ENCODE measurements at regions not wholly inside any gene's neighbourhood (a gene's known extent, or its start where the extent isn't known, plus 50 kb on each side); places are given as distances from the start of the nearest gene placed in this dataset.

GRCh38 chr9:13755551-13755950 lies 476.1 kb upstream of the MPDZ start:
- no peak for DNase-seq (ENCODE audit: low spot score)

GRCh38 chr9:13750639-13751038 lies 471.1 kb upstream of the MPDZ start:
- DNase-seq (ENCODE audit: low spot score) = no peak

GRCh38 chr9:13750061-13750460 lies 470.6 kb upstream of the MPDZ start:
- DNase-seq (ENCODE audit: low spot score) = no peak

- DNase-seq (ENCODE audit: low spot score) = no peak
Observed at GRCh38 chr9:13746876-13747275, 467.4 kb upstream of the MPDZ start.

GRCh38 chr9:13744261-13744901 lies 464.9 kb upstream of the MPDZ start:
- no peak for DNase-seq (ENCODE audit: low spot score)

GRCh38 chr9:13737885-13738284 lies 458.4 kb upstream of the MPDZ start:
- DNase-seq (ENCODE audit: low spot score) = no peak

GRCh38 chr9:13735181-13735580 lies 455.7 kb upstream of the MPDZ start:
- no peak for DNase-seq (ENCODE audit: low spot score)

GRCh38 chr9:13734601-13735000 lies 455.1 kb upstream of the MPDZ start:
- no peak for DNase-seq (ENCODE audit: low spot score)

- DNase-seq (ENCODE audit: low spot score) = no peak
Observed at GRCh38 chr9:13732290-13732689, 452.8 kb upstream of the MPDZ start.

GRCh38 chr9:13731637-13732036 lies 452.1 kb upstream of the MPDZ start:
- DNase-seq (ENCODE audit: low spot score) = no peak

- no peak for DNase-seq (ENCODE audit: low spot score)
Observed at GRCh38 chr9:13729955-13730354, 450.5 kb upstream of the MPDZ start.

GRCh38 chr9:13728917-13729811 lies 449.7 kb upstream of the MPDZ start:
- DNase-seq (ENCODE audit: low spot score) = peak; percentile 11

GRCh38 chr9:13728131-13728530 lies 448.6 kb upstream of the MPDZ start:
- no peak for DNase-seq (ENCODE audit: low spot score)

- no peak for DNase-seq (ENCODE audit: low spot score)
Observed at GRCh38 chr9:13726746-13727145, 447.3 kb upstream of the MPDZ start.

- DNase-seq (ENCODE audit: low spot score) = no peak
Observed at GRCh38 chr9:13725516-13725915, 446.0 kb upstream of the MPDZ start.

GRCh38 chr9:13721481-13722235 lies 442.2 kb upstream of the MPDZ start:
- no peak for DNase-seq (ENCODE audit: low spot score)

GRCh38 chr9:13719981-13720676 lies 440.6 kb upstream of the MPDZ start:
- DNase-seq (ENCODE audit: low spot score) = no peak

GRCh38 chr9:13719446-13719845 lies 440.0 kb upstream of the MPDZ start:
- no peak for DNase-seq (ENCODE audit: low spot score)

- DNase-seq (ENCODE audit: low spot score) = no peak
Observed at GRCh38 chr9:13718539-13718938, 439.0 kb upstream of the MPDZ start.

GRCh38 chr9:13718086-13718485 lies 438.6 kb upstream of the MPDZ start:
- DNase-seq (ENCODE audit: low spot score) = no peak

GRCh38 chr9:13717322-13718054 lies 438.0 kb upstream of the MPDZ start:
- no peak for DNase-seq (ENCODE audit: low spot score)
